ENCODE measurements at regions not wholly inside any gene's neighbourhood (a gene's known extent, or its start where the extent isn't known, plus 50 kb on each side); places are given as distances from the start of the nearest gene placed in this dataset.
A peak's percentile ranks its signal among the peaks of the same experiment; 100 is the strongest.

DNA sequence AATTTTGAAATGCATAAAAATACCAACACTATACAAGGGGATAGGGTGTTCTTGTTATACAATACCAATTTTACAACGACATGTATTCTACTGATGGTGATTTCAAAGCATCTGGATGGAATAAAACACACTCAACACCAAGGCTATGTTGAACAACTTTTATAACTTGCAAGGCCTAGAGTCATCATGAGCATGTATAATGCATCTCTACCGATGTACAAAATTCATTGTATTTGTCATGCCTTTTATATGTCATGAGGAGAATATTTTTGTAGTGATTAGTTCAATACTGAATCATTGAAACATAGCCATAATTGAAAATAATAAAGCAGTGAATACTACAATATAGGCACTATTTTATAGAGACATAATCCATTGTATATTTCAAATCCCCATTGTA is 160.2 kb downstream of the ETV1 start:
- H3K27ac ChIP-seq (ENCODE audit: insufficient read depth, low read depth, low read length): no peak overlapping the region
- H3K4me1 ChIP-seq (ENCODE audit: control insufficient read depth, extremely low read depth, insufficient read depth, low read length): no peaks in the 10 kb centered on the region
- H3K79me2 ChIP-seq (ENCODE audit: control insufficient read depth, insufficient read depth, low read length): no peaks in the 10 kb centered on the region
- no peaks in the 10 kb centered on the region for H3K9me1 ChIP-seq (replicated peaks; ENCODE audit: control insufficient read depth, extremely low read depth, insufficient read depth, low read length)
- no peak for TF ChIP-seq POLR2A (IDR thresholded peaks at IDR 0.05; ENCODE audit: low read depth, low read length)
- TF ChIP-seq, protein P1, sequence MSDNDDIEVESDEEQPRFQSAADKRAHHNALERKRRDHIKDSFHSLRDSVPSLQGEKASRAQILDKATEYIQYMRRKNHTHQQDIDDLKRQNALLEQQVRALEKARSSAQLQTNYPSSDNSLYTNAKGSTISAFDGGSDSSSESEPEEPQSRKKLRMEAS (IDR thresholded peaks at IDR 0.05; ENCODE audit: insufficient read depth, insufficient read length): no peak
- H3K4me3 ChIP-seq (replicated peaks in 1 of 3; ENCODE audit: insufficient read depth in 1 of 3, low read depth in 1 of 3, low read length in 3 of 3): no peak overlapping the region
- H3K9me3 ChIP-seq (replicated peaks; ENCODE audit: control insufficient read depth, insufficient read depth, low read length): no peaks in the 10 kb centered on the region
- no peaks in the 10 kb centered on the region for H3K27me3 ChIP-seq (ENCODE audit: control insufficient read depth in 2 of 2, insufficient read depth in 2 of 2, low read length in 2 of 2)
- ChIA-PET CTCF (no interaction called here), POLR2A (no interaction called here)
- no peak overlapping the region for H3K4me2 ChIP-seq (ENCODE audit: insufficient read depth, low read length)
- no peaks in the 10 kb centered on the region for H3K36me3 ChIP-seq (ENCODE audit: control insufficient read depth in 2 of 2, extremely low read depth in 1 of 2, insufficient read depth in 2 of 2, low read length in 2 of 2)
- no peak overlapping the region for H3K9ac ChIP-seq (replicated peaks; ENCODE audit: extremely low read depth, insufficient read depth, low read length)
- intact Hi-C loops (cut with micrococcal nuclease): no loop called here
- no peaks in the 10 kb centered on the region for H4K20me1 ChIP-seq (replicated peaks; ENCODE audit: control insufficient read depth, extremely low read depth, insufficient read depth, low read length)
- dilution Hi-C loops (cut with MboI; ENCODE audit: extremely low pct_ligation_motif_present, low sequenced_read_pairs): no loop called here
- BruUV-seq (replicated peaks): no TSS peak
- DNase-seq (ENCODE audit: low read depth, low spot score) (no peak), FAIRE-seq (no peak)
- H2AFZ ChIP-seq (ENCODE audit: low read depth, low read length): no peak overlapping the region

DNA sequence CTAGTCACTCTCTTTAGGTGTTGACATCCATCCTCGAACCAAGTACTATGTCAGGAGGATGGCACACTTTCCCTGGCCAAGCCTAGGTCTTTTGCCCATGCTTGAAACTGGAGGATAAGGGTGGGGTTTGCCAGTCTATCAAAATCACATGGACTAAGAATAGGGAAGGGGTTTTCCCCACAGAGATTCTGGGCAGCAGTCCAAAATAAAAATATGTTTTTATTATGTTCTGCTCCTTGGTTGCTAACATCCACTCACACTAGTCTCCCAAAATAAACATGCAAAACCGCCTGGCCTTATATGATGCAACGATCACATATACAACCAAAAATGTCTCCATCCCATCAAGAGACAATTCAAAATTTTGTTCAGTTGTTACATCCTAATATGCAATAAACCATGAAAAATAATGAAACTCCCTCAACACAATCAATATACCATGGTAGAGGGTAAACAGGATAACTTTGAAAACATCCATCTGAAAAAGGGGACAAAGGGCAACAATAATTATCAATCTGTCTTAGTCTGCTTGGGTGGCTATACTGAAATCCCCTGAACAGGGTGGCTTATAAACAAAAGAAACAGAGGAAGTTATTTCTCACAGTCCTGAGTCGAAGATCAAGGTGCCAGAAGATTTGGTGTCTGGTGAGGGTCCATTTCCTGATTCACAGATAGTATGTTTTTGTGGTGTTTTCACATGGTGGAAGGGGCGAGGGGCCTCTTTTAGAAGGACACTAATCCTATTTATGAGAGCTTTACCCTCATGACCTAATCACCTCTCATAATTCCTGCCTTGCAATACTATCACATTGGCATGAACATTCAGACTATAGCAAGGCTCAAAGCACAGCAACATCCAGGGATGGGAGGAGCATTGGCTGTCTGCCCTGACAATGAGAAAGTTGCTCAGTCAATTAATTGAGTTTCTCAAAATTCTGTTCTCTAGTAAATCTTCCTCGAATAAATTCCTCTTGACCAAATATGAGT is 159.3 kb downstream of the ETV1 start:
- FAIRE-seq (no peak), DNase-seq (ENCODE audit: low read depth, low spot score) (peak; percentile 47)
- ChIA-PET POLR2A (no interaction called here), CTCF (no interaction called here)
- H3K9ac ChIP-seq (replicated peaks; ENCODE audit: extremely low read depth, insufficient read depth, low read length): no peak overlapping the region
- no peak overlapping the region for H3K27ac ChIP-seq (ENCODE audit: insufficient read depth, low read depth, low read length)
- no peaks in the 10 kb centered on the region for H3K9me3 ChIP-seq (replicated peaks; ENCODE audit: control insufficient read depth, insufficient read depth, low read length)
- no peaks in the 10 kb centered on the region for H3K4me1 ChIP-seq (ENCODE audit: control insufficient read depth, extremely low read depth, insufficient read depth, low read length)
- H3K27me3 ChIP-seq (ENCODE audit: control insufficient read depth in 2 of 2, insufficient read depth in 2 of 2, low read length in 2 of 2): no peaks in the 10 kb centered on the region
- H3K4me2 ChIP-seq (ENCODE audit: insufficient read depth, low read length): no peak overlapping the region
- no peak for TF ChIP-seq POLR2A (IDR thresholded peaks at IDR 0.05; ENCODE audit: low read depth, low read length)
- no peak for TF ChIP-seq EZH2 (IDR thresholded peaks at IDR 0.05; ENCODE audit: borderline replicate concordance, low read depth, low read length, severe bottlenecking)
- no peak for TF ChIP-seq POLR2AphosphoS5 (IDR thresholded peaks at IDR 0.05; ENCODE audit: insufficient read depth, low read depth, low read length)
- TF ChIP-seq, protein P2, sequence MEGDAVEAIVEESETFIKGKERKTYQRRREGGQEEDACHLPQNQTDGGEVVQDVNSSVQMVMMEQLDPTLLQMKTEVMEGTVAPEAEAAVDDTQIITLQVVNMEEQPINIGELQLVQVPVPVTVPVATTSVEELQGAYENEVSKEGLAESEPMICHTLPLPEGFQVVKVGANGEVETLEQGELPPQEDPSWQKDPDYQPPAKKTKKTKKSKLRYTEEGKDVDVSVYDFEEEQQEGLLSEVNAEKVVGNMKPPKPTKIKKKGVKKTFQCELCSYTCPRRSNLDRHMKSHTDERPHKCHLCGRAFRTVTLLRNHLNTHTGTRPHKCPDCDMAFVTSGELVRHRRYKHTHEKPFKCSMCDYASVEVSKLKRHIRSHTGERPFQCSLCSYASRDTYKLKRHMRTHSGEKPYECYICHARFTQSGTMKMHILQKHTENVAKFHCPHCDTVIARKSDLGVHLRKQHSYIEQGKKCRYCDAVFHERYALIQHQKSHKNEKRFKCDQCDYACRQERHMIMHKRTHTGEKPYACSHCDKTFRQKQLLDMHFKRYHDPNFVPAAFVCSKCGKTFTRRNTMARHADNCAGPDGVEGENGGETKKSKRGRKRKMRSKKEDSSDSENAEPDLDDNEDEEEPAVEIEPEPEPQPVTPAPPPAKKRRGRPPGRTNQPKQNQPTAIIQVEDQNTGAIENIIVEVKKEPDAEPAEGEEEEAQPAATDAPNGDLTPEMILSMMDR (IDR thresholded peaks at IDR 0.05; ENCODE audit: extremely low read depth in 1 of 2, insufficient read depth in 1 of 2, low read depth in 1 of 2, low read length in 2 of 2): no peak
- TF ChIP-seq, protein P1 (IDR thresholded peaks at IDR 0.05; ENCODE audit: insufficient read depth, insufficient read length): no peak
- no peak for TF ChIP-seq MYC (IDR thresholded peaks at IDR 0.05; ENCODE audit: low read depth, low read length)
- TF ChIP-seq JUN (IDR thresholded peaks at IDR 0.05; ENCODE audit: borderline replicate concordance, insufficient read depth, insufficient read length, low read depth): no peak
- no peak for TF ChIP-seq GATA2 (IDR thresholded peaks at IDR 0.05; ENCODE audit: insufficient read depth, insufficient read length, low read depth, low read length)
- TF ChIP-seq FOS (IDR thresholded peaks at IDR 0.05; ENCODE audit: borderline replicate concordance, insufficient read depth, low read length): no peak
- H3K9me1 ChIP-seq (replicated peaks; ENCODE audit: control insufficient read depth, extremely low read depth, insufficient read depth, low read length): no peaks in the 10 kb centered on the region
- no peak overlapping the region for H2AFZ ChIP-seq (ENCODE audit: low read depth, low read length)
- H4K20me1 ChIP-seq (replicated peaks; ENCODE audit: control insufficient read depth, extremely low read depth, insufficient read depth, low read length): no peaks in the 10 kb centered on the region
- no peak overlapping the region for H3K4me3 ChIP-seq (replicated peaks in 1 of 3; ENCODE audit: insufficient read depth in 1 of 3, low read depth in 1 of 3, low read length in 3 of 3)
- no peaks in the 10 kb centered on the region for H3K36me3 ChIP-seq (ENCODE audit: control insufficient read depth in 2 of 2, extremely low read depth in 1 of 2, insufficient read depth in 2 of 2, low read length in 2 of 2)
- BruUV-seq (replicated peaks): no TSS peak
- dilution Hi-C loops (cut with MboI; ENCODE audit: extremely low pct_ligation_motif_present, low sequenced_read_pairs): no loop called here
- H3K79me2 ChIP-seq (ENCODE audit: control insufficient read depth, insufficient read depth, low read length): no peaks in the 10 kb centered on the region
- intact Hi-C loops (cut with micrococcal nuclease): no loop called here

Data from endothelial cell of umbilical vein (primary cell).